Neural cell (in vitro differentiated cells): ENCODE measurements at regions not wholly inside any gene's neighbourhood (a gene's known extent, or its start where the extent isn't known, plus 50 kb on each side); places are given as distances from the start of the nearest gene placed in this dataset.

Source experiments
- H2AFZ ChIP-seq: fragments of 200-600, 300-800 bp; sonication (generic), shearing (Covaris generic); 2 replicates; pipeline ENCODE4 v1.6.0; 2014; ENCODE audit warnings: low read depth, mild to moderate bottlenecking, antibody characterized with exemption, low read length, moderate library complexity
- H3F3A ChIP-seq: fragments of 200-600 bp; shearing (Covaris generic); 2 replicates; pipeline ENCODE4 v1.6.1; 2016; ENCODE audit warnings: mild to moderate bottlenecking, moderate library complexity, mixed read lengths, antibody characterized with exemption, low read length; ENCODE audit not compliant: insufficient read depth, poor library complexity, severe bottlenecking
- H3K27ac ChIP-seq: fragments of 200-600, 300-800 bp; sonication (generic), shearing (Covaris generic); 2 replicates; pipeline ENCODE4 v1.5.1; 2014; ENCODE audit warnings: mild to moderate bottlenecking, low read length, moderate library complexity
- H3K27me3 ChIP-seq: fragments of 300-800, 200-600 bp; sonication (generic), shearing (Covaris generic); 2 replicates; pipeline ENCODE4 v1.6.0; 2014; ENCODE audit warnings: mild to moderate bottlenecking, low read depth, low read length, moderate library complexity; ENCODE audit not compliant: insufficient read depth
- H3K36me3 ChIP-seq: fragments of 300-800, 200-600 bp; sonication (generic), shearing (Covaris generic); 2 replicates; pipeline ENCODE4 v1.5.1; 2014; ENCODE audit warnings: mild to moderate bottlenecking, antibody characterized with exemption, low read length, moderate library complexity; ENCODE audit not compliant: insufficient read depth
- H3K4me2 ChIP-seq: fragments of 300-800, 200-600 bp; sonication (generic), shearing (Covaris generic); 2 replicates; pipeline ENCODE4 v1.6.0; 2014; ENCODE audit warnings: mild to moderate bottlenecking, low read length
- H3K4me3 ChIP-seq: fragments of 300-800, 200-600 bp; sonication (generic), shearing (Covaris generic); 2 replicates; pipeline ENCODE4 v1.5.1; 2014; ENCODE audit warnings: mild to moderate bottlenecking, low read length, moderate library complexity
- H3K79me2 ChIP-seq: fragments of 200-600 bp; shearing (Covaris generic); replicated peaks from 2 replicates; pipeline ENCODE4 v1.6.0; 2014; ENCODE audit warnings: mild to moderate bottlenecking, low read length, moderate library complexity; ENCODE audit not compliant: insufficient read depth
- H3K9ac ChIP-seq: fragments of 300-800, 200-600 bp; sonication (generic), shearing (Covaris generic); 2 replicates; pipeline ENCODE4 v1.6.1; 2016; ENCODE audit warnings: mild to moderate bottlenecking, low read length, mixed read lengths
- H3K9me2 ChIP-seq: fragments of 200-600 bp; shearing (Covaris generic); 2 replicates; pipeline ENCODE4 v1.6.1; 2016; ENCODE audit warnings: mild to moderate bottlenecking, low read length, mixed read lengths; ENCODE audit not compliant: insufficient read depth
- H3K9me3 ChIP-seq: fragments of 200-600, 300-800 bp; sonication (generic), shearing (Covaris generic); 2 replicates; pipeline ENCODE4 v1.6.1; 2016; ENCODE audit warnings: mild to moderate bottlenecking, mixed run types, low read length, moderate library complexity, mixed read lengths
- H4K20me1 ChIP-seq: fragments of 200-600 bp; shearing (Covaris generic); 2 replicates; pipeline ENCODE4 v1.6.1; 2016; ENCODE audit warnings: mild to moderate bottlenecking, mixed run types; ENCODE audit not compliant: insufficient read depth
- CTCF ChIP-seq: fragments of 450-650 bp; IDR thresholded peaks from 2 replicates; pipeline ENCODE4 v1.5.1; 2014; ENCODE audit warnings: antibody characterized with exemption, mild to moderate bottlenecking, moderate library complexity; ENCODE audit not compliant: poor library complexity, severe bottlenecking
- EP300 ChIP-seq: fragments of 450-650 bp; conservative IDR thresholded peaks from 2 replicates; pipeline ENCODE4 v1.6.1; 2014; ENCODE audit warnings: antibody characterized with exemption, mild to moderate bottlenecking, moderate library complexity; ENCODE audit not compliant: poor library complexity, severe bottlenecking
- EZH2 ChIP-seq: fragments of 200-600, 300-800 bp; shearing (Covaris generic), sonication (generic); IDR thresholded peaks from 2 replicates; pipeline ENCODE4 v1.6.1; 2014; ENCODE audit warnings: antibody characterized with exemption, low read length, borderline replicate concordance, mild to moderate bottlenecking; ENCODE audit not compliant: insufficient read depth, poor library complexity, severe bottlenecking
- MXI1 ChIP-seq: fragments of 450-650 bp; conservative IDR thresholded peaks from 2 replicates; pipeline ENCODE4 v1.6.1; 2014; ENCODE audit warnings: antibody characterized with exemption, mild to moderate bottlenecking; ENCODE audit not compliant: poor library complexity, severe bottlenecking
- POLR2AphosphoS5 ChIP-seq: IDR thresholded peaks from 2 replicates; pipeline ENCODE4 v1.6.1; 2012
- RAD21 ChIP-seq: fragments of 450-650 bp; conservative IDR thresholded peaks from 2 replicates; pipeline ENCODE4 v1.6.1; 2014; ENCODE audit warnings: antibody characterized with exemption, mild to moderate bottlenecking, moderate library complexity
- SMC3 ChIP-seq: fragments of 450-650 bp; conservative IDR thresholded peaks from 2 replicates; pipeline ENCODE4 v1.6.1; 2014; ENCODE audit warnings: antibody characterized with exemption, mild to moderate bottlenecking, moderate library complexity; ENCODE audit not compliant: poor library complexity
- TAF1 ChIP-seq: IDR thresholded peaks from 2 replicates; pipeline ENCODE4 v1.6.1; 2012; ENCODE audit warnings: low read depth
- TF ChIP-seq, protein P1 (sequence below): IDR thresholded peaks from 2 replicates; pipeline ENCODE4 v1.6.1; 2012; ENCODE audit warnings: borderline replicate concordance

- H3K36me3 ChIP-seq = no peaks in the 10 kb centered on the region
- no peak overlapping the region for H3K9ac ChIP-seq
- H4K20me1 ChIP-seq = no peaks in the 10 kb centered on the region
- H3K4me2 ChIP-seq = no peak overlapping the region
- H3F3A ChIP-seq = no peaks in the 10 kb centered on the region
- H3K27me3 ChIP-seq = no peaks in the 10 kb centered on the region
- no peaks in the 10 kb centered on the region for H3K9me3 ChIP-seq
- H2AFZ ChIP-seq = no peak overlapping the region
- no peaks in the 10 kb centered on the region for H3K9me2 ChIP-seq
- no peak overlapping the region for H3K4me3 ChIP-seq
- H3K79me2 ChIP-seq = no peaks in the 10 kb centered on the region
- TF ChIP-seq POLR2AphosphoS5 = no peak
- TF ChIP-seq EP300 = no peak
- TF ChIP-seq, protein P1, sequence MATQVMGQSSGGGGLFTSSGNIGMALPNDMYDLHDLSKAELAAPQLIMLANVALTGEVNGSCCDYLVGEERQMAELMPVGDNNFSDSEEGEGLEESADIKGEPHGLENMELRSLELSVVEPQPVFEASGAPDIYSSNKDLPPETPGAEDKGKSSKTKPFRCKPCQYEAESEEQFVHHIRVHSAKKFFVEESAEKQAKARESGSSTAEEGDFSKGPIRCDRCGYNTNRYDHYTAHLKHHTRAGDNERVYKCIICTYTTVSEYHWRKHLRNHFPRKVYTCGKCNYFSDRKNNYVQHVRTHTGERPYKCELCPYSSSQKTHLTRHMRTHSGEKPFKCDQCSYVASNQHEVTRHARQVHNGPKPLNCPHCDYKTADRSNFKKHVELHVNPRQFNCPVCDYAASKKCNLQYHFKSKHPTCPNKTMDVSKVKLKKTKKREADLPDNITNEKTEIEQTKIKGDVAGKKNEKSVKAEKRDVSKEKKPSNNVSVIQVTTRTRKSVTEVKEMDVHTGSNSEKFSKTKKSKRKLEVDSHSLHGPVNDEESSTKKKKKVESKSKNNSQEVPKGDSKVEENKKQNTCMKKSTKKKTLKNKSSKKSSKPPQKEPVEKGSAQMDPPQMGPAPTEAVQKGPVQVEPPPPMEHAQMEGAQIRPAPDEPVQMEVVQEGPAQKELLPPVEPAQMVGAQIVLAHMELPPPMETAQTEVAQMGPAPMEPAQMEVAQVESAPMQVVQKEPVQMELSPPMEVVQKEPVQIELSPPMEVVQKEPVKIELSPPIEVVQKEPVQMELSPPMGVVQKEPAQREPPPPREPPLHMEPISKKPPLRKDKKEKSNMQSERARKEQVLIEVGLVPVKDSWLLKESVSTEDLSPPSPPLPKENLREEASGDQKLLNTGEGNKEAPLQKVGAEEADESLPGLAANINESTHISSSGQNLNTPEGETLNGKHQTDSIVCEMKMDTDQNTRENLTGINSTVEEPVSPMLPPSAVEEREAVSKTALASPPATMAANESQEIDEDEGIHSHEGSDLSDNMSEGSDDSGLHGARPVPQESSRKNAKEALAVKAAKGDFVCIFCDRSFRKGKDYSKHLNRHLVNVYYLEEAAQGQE = no peak
- TF ChIP-seq CTCF = no peak
- no peak overlapping the region for H3K27ac ChIP-seq
These were observed 191.4 kb upstream of the FAM83B start for GRCh38 chr6:54655162-54655561.

GRCh38 chr6:54665278-54665677, 181.3 kb upstream of the FAM83B start:
- no peaks in the 10 kb centered on the region for H3K27me3 ChIP-seq
- no peak overlapping the region for H3K4me3 ChIP-seq
- no peaks in the 10 kb centered on the region for H3F3A ChIP-seq
- no peaks in the 10 kb centered on the region for H3K9me3 ChIP-seq
- no peaks in the 10 kb centered on the region for H3K9me2 ChIP-seq
- no peaks in the 10 kb centered on the region for H3K79me2 ChIP-seq
- H3K36me3 ChIP-seq = no peaks in the 10 kb centered on the region
- no peak overlapping the region for H2AFZ ChIP-seq
- H4K20me1 ChIP-seq = no peaks in the 10 kb centered on the region
- TF ChIP-seq EZH2 (no peak), SMC3 (no peak), TAF1 (no peak), POLR2AphosphoS5 (no peak), RAD21 (no peak), CTCF (no peak), MXI1 (no peak), EP300 (no peak)
- TF ChIP-seq, protein P1 = no peak
- H3K9ac ChIP-seq = no peak overlapping the region
- no peak overlapping the region for H3K27ac ChIP-seq
- no peak overlapping the region for H3K4me2 ChIP-seq
